Epithelial cell of prostate (primary cell): ENCODE measurements at regions not wholly inside any gene's neighbourhood (a gene's known extent, or its start where the extent isn't known, plus 50 kb on each side); places are given as distances from the start of the nearest gene placed in this dataset.

ENCODE experiments used
- DNase-seq: peaks from one replicate; pipeline ENCODE4 v3.0.0-alpha.2; 2011; ENCODE audit warnings: low read depth, low spot score
- H3K27ac ChIP-seq: fragments of 450-650 bp; 2 replicates; pipeline ENCODE4 v1.5.1; 2017; ENCODE audit warnings: mild to moderate bottlenecking

DNA sequence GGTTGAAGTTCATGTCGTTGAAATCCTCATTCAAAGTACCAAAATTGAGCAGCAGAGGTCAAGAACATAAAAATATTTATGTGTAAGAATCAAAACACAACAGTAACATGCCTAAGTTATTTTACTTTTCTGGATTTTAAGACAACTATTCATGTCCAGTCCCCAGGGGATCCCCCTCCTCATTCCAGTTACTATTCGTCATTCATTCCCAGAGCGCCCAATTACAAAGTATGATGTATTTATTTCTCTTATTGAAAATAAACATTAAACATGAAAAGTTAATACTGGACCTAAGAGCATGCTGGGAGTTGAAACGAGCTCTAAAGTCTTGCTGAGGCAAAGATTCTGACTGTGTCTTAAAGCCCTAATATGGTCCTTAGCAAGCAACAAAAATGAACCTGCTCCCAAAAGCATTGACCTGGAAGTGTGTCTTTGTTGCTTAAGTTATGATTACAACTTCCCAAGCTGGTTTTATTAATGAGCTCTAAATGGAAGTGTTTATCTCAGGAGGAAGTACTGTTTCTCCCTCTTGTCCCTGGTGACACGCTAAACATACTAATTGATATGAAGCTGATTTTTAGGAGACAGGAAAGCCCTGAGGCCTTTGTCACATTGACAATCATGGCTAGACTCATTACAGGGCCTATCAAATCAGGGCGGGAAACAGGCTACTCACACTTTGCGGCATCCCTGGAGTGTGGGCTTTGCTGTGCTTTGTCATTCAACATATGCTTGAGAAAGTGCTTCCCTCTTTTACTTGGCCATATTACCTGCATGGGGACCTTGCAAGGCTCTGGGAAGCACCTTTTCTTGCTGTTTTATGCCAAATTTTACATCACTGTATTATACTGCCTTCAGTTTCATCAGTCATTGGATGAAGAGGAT, 192.2 kb upstream of the DTNBP1 start:
- DNase-seq, result no peak
- no peak overlapping the region for H3K27ac ChIP-seq

DNA sequence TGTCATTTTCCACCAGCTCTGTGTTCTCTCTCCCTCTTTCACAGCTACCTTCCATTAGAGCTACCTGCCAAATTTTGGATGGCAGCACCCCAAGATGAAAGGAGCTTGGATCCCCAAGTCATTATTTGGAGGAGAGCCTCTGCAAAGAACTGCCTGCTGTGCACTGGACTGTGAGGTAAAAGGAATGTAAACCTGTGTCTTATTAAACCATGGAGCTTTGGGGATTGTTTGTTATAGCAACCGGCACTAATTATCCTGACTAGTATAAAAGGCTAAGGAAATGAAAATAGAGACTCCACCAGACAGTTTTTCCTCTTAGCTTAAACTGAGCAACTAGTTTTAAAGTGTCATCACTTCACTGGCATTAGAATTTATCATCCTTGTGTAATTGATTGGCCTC, 191.6 kb upstream of the DTNBP1 start:
- no peak for DNase-seq
- no peak overlapping the region for H3K27ac ChIP-seq

DNA sequence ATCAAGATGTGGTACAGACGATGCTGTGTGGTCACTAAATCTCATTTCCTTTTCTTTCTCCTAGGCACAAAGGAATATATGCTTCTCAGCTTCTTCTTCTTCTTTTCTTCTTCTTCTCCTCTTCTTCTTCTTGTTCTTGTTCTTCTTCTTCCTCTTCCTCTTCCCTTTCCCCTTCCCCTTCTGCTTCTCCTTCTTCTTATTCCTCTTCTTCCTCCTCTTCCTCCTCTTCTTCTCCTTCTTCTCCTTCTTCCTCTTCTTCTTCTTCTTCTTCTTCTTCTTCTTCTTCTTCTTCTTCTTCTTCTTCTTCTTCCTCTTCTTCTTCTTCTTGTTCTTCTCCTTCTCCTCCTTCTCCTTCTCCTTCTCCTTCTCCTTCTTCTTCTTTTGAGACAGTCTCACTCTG, 190.4 kb upstream of the DTNBP1 start:
- no peak overlapping the region for H3K27ac ChIP-seq
- DNase-seq, result no peak

DNA sequence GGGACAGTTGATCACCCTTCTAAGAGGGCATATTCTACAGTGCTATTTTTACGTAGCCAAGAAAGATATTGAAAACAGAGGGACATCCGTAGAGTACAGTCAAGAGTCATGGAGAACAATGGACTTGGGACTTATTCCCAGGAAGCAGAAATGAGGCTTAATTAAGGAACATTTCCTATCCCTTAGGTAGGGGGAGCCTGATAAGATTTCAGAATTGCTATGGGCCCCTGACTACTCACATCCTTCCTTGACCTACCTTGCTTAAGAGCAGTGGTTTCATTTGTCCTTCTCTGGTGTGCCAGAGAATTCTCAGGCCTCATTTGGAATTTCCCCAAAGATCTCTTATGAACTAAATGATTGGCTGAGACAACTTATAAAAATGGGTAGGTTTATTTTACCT, 189.5 kb upstream of the DTNBP1 start:
- DNase-seq, result no peak
- no peak overlapping the region for H3K27ac ChIP-seq

DNA sequence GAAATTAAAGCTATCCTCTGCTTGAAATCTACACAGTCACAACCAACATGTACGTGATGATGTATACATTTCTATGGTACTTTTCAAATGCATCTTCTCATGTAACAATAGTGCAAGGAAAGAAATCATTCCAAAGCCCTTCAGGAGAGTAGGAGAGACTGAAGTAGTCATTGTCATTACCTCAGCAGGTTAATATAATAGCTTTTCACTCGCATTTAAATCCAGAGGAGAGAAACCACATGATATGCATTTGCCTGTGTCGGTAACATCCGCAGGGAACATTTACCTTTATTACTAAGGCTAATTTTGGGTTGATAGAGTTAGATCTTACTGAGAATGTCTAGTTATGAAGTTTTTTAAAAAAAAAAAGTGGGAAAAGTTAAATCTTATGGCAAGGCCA, 186.6 kb upstream of the DTNBP1 start:
- no peak overlapping the region for H3K27ac ChIP-seq

DNA sequence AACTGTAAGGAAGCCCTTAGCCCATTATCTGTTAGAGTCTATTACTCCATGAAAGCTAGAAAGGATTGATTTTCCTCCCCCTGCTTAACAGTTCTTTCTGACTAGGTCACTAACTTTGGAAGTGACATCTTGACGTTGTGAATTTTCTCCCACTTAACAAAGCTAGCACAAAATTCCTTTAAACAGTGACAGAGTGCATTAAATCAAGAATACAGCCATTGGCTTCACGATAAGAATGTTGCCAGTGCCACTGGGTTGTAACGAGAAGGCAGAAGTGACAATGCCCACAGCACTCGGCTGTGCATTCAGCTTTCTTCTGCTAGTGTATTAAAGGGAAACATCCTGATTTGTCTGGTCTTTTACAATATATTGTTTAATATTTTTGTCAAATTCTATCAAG, 182.7 kb upstream of the DTNBP1 start:
- DNase-seq, result no peak
- H3K27ac ChIP-seq, result no peak overlapping the region

More for the DNA sequence above, 186.6 kb upstream of the DTNBP1 start:
- no peak for DNase-seq

DNA sequence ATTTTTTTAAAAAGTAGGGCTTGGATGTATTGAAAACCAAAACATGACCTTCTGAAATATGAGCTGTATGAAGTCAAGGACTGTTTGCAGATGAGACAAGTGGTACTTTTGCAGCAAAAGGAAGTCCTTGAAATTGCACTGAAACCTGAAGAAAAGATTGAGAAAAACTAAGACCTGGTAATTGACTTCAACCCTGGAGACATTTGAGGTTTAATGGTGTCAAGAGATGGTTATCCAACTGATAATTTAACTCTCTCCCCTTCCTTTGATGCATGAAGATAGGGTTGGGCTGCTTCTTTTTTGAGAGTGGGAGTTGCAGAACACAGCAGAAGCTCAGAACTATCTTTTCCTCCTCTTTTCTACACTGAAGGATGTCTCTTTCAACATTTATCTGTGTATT, 180.9 kb upstream of the DTNBP1 start:
- no peak overlapping the region for H3K27ac ChIP-seq
- DNase-seq, result no peak

DNA sequence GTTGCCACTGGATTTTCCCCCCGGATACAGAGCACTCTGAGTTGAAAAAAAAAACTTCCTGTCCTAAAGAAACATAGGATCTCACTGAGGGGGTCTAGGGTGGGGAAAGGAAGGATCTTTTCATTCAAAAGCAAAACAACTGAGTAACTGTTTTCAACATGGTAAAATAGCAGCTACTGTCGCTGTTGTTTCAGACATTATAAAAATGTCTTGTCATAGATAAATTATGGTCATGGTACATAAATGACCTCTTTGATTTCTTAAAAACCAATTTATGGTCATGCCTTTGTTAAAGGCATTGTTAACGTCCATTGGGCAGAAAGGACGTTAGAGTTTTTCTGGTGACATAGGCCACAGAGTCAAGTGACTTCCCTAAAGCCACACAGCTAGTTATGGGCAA, 180.4 kb upstream of the DTNBP1 start:
- no peak overlapping the region for H3K27ac ChIP-seq
- DNase-seq, result no peak

DNA sequence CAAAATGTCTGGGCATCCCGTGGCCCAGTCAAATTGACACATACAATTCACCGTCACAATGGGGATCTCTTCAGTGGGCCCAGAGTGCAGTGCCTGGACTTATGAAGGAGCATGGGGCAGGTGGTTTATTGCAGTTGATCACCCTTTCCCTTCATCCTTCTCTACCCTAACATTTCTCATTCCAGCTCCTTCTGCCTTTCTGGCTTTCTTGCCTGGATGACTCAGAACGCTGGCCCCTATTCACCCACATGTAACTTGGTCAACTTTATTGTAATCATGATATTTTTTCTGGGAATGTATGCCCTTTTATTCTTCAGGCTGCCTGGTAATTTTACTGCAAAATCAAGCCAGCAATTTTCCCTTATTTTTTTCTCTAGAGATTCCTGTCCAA, 179.9 kb upstream of the DTNBP1 start:
- no peak overlapping the region for H3K27ac ChIP-seq
- no peak for DNase-seq

DNA sequence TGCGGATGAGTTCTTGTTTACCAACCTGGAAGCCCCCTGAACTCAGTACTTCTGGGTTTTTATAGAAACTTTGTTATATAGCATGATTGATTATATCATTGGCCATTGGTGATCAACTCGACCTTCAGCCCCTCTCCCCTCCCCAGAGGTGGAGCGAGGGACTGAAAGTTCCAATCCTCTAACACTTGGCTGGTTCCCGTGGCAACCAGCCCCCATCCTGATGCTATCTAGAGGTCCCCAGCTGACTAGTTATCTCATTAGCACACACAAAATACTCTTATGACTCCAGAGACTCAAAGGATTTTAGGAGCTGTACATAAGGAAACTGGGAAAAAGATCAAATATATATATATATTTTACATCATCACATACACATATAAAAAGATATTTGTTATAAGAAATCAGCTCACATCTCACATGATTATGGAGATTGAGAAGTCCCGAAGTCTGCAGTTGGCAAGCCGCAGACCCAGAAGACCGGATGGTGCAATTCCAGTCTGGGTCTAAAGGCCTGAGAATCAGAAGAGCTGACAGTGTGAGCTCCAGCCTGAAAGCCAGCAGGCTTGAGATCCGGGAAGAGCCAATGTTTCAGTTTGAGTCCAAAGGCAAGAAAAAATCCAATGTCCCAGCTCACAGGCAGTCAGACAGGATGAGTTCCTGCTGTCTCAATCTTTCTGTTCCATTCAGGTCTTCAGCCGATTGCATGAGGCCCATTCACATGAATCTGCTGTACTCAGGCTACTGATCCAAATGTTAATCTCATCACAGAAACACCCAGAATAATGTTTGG, 179.3 kb upstream of the DTNBP1 start:
- no peak for DNase-seq
- no peak overlapping the region for H3K27ac ChIP-seq

DNA sequence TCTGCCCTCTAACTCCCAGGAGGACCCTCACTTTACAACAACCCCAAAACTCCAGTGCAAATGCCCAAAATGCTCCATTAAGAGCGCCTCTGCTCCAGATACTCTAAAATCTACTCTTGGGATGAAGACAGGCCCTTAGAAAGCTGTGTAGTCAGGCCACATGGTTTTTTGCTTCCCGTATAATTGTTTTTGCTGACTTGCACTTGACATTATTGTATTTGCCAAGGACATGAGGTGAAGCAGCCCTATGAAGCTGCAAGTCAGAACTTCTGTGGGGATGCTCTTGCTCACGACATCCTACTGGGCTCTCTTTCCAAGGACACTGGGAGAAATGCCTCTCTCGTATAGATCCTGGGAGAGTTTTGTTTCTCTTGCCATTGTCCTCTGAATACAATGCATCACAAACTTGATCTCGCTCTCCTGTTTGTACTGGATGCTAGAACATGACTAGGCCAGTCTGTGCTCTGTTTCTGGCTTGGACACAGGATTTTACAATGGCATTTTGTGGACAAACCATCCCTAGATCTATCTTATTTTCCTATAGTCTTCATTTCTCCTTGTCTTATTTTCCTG, 177.2 kb upstream of the DTNBP1 start:
- DNase-seq, result no peak
- no peak overlapping the region for H3K27ac ChIP-seq

DNA sequence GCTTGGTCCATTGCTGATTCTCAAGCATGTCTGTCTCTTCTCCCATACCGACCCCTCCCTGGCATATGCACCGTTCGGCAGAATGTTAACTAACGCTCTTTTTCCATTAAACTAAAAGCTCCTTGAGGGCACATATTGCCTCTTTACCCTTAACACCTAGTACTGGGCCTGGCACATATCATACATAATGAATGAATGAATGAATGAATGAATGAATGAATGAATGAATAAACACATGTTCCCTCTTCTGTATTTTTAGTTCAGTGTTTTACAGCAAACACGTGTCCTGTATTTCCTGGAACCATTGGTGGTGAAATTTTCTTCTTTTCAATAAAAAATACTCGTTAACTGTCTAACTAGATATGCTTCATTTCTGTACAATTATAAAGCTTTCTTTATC, 174.4 kb upstream of the DTNBP1 start:
- H3K27ac ChIP-seq, result no peak overlapping the region
- DNase-seq, result no peak

DNA sequence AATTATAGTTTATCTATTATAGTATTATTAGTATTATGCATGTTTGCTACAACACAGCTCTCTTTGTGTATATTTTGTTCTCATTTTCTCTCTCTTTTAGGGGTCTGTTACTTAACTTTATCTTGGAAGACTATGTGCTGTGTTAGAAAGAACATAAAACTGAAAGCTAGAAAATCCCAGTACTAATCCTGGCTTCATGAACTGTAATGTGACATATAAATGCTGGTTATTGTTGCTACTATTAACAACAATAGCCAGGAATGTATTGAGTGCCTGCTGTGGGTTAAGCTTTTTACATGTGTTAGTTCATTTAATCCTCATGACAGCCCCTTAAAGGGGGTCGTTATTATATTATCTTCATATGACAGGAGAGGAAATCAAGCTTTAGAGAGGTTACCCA, 170.0 kb upstream of the DTNBP1 start:
- no peak overlapping the region for H3K27ac ChIP-seq

DNA sequence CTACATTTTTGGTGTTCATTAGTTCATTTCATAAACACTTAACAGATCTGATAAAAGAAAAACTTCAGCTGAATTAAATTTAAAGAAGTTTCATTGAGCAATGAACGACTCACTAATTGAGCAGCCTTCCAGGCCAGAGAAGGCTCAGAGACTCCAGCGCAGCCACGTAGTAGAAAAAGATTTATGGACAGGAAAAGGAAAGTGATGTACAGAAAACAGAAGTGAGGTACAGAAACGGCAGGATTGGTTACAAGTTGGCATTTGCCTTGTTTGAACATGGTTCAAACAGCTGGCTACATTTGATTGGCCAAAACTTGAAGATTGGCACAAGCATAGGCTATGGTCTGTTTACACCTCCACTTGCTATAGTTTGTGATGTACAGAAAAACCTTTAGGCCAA, 166.3 kb upstream of the DTNBP1 start:
- DNase-seq, result no peak
- H3K27ac ChIP-seq, result no peak overlapping the region

More for the DNA sequence above, 170.0 kb upstream of the DTNBP1 start:
- DNase-seq, result no peak

DNA sequence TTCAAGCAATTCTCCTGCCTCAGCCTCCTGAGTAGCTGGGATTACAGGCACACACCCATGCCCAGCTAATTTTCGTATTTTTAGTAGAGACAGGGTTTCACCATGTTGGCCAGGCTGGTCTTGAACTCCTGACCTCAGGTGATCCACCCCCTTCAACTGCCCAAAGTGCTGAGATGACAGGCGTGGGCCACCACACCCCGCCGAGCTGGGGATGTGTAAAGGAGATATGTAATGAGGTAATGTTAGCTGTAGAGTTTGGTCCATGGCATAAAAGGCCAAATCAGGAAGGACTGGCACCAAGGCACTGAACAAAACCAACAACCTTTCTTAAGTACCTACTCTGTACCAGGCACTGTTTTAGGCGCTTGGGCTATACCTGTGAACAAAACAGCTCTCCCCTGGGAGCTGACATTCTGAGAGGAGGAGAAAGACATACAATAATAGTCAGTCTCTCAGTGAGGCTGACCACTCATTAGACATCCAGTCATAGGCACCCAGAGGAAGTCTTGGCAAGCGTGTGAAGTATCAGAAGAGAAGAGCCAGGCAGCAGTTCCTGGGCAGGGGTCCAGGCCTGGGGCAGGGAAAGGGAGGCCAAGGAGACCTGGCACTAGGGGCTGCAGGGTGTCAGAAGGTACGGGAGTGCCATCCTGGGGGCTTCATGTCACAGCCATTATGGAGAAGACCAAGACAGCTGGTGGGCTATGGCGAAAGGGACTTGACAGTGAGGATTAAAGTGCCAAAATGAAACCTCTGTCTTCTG, 164.8 kb upstream of the DTNBP1 start:
- H3K27ac ChIP-seq, result no peak overlapping the region

DNA sequence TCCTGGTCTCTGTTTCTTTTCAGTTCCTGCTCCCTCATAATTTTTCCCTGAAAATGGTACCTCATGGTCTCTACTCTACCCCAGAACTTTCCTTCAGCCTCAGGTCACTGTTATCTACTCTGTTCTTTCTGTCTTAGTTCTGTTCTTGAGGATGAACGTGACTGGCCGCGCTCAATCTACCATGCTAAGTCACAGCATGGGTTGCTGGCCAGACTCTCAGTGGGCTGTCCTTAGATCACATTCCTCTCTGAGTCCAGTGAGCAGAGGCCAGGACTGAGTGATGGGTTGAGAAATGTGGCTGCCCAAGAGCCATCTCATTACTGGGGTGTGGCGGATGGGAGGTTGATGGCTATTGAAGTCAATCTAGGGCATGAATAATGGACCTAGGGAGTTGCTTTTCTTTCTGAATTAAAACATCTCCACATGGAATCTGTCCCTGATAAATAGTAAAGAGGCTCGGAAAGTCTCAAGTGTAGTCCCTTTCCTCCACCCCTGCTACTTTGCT, 164.0 kb upstream of the DTNBP1 start:
- no peak overlapping the region for H3K27ac ChIP-seq
- DNase-seq, result no peak

More for the DNA sequence above, 164.8 kb upstream of the DTNBP1 start:
- no peak for DNase-seq

DNA sequence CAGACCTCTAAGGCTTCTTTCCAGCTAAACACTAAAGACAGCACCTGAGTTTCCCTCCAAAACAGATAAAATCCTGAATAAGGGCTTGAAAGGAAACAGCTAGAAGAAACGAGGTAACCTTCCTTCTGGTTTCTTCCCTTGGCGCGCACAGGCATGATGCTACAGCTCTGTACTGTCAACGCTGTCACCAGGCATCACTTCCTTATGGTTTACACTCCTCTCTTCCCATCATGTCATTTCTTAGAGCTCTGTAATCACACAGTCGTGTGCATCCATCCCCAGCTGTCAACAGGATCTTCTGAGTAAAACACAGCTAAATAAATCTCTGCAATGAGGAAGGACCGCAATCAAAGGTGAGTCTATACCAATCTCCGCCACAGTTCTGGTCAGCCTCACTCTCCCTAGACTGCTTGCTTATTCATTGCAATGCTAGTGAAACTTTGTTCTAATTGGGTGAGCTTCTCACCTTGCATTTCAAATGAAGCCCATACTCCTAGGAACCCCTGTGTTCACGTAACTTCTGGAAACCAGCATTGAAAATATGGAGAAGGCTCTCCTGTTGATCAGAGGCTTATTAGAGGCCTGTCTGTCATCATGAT, 162.6 kb upstream of the DTNBP1 start:
- no peak overlapping the region for H3K27ac ChIP-seq

DNA sequence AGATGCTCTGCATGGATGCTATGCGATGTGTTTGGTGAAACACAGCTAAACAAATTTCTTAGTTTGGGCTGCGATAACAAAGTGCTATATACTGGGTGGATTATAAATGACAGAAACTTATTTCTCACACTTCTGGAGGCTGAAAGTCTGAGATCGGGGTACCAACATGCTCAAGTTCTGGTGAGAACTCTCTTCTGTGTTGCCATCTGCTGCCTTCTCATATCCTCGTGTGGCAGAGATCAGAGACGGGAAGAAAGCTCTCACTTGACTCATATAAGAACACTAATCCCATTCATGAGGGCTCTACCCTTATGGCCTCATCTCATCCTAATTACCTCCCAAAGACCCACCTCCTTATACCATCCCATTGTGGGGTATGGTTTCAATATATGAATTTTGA, 162.0 kb upstream of the DTNBP1 start:
- H3K27ac ChIP-seq, result no peak overlapping the region
- no peak for DNase-seq

More for the DNA sequence above, 162.6 kb upstream of the DTNBP1 start:
- DNase-seq, result no peak

DNA sequence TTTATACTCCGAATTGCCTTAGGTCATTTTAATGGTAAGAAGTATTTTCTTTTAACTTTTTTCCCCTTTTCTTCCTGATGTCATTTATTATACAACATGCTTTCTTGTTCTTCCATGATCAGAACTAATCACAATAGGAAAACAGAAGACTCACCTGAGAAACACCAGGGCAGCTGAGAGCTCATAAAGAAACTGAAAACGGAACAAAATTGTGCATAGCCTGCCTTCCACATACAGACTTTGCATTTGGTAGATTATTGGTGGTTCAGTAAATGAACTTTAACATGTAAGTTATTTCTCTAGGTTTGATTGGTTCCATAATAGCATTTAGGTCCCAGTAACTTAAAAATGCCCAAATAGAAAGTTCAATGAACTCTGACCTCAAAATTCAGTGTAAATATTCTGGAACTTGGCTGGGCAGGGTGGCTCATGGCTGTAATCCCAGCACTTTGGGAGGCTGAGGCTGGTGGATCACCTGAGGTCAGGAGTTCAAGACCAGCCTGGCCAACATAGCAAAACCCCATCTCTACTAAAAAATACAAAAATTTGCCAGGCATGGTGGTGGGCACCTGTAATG, 161.1 kb upstream of the DTNBP1 start:
- no peak for DNase-seq
- no peak overlapping the region for H3K27ac ChIP-seq

DNA sequence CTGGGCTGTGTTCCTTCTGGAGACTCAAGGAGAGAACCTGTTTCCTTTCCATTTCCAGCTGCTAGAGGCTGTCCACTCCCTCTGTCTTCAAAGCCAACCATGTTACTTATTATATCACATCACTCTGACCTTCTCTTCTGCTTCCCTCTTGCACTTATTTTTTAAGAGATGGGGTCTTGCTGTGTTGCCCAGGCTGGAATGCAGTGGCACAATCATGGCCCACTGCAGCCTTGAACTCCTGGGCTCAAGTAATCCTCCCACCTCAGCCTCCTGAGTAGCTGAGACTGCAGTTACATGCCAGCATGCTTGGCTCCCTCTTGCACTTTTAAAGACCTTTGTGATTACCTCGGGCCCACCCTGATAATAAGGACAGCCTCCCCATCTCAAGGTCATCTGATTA, 160.0 kb upstream of the DTNBP1 start:
- H3K27ac ChIP-seq, result no peak overlapping the region
- DNase-seq, result no peak
